ENCODE measurements at regions not wholly inside any gene's neighbourhood (a gene's known extent, or its start where the extent isn't known, plus 50 kb on each side); places are given as distances from the start of the nearest gene placed in this dataset.
"Not testable (repeated sequence)": the region's sequence is repeated elsewhere in the genome, so short reads cannot be mapped to it uniquely, and the experiment has no call there.

- DNase-seq; H3K27ac Mint-ChIP-seq; H3K36me3 ChIP-seq (ENCODE audit: insufficient read depth, low read length); H3K36me3 Mint-ChIP-seq; H3K27me3 ChIP-seq (ENCODE audit: insufficient read depth, low read length, poor library complexity, severe bottlenecking); POLR2A ChIA-PET; H3K27ac ChIP-seq (ENCODE audit: low read depth, low read length); CTCF ChIA-PET; H3K4me1 ChIP-seq (ENCODE audit: insufficient read depth, low read length); H3K4me3 ChIP-seq (ENCODE audit: low read length); H3K4me3 Mint-ChIP-seq; H3K9me3 ChIP-seq (ENCODE audit: low read length); H3K4me1 Mint-ChIP-seq: not testable (repeated sequence)
- Mint-ChIP-seq H3K9me3 (peaks cover 2 to 21% (median 5%) of the 10 kb centered on the region in 5 donors), H3K27me3 (peaks cover 6 to 11% of the 10 kb centered on the region in 2 donors)
Measured at GRCh38 chr18:5004031-5004820, 192.8 kb downstream of the AKAIN1 start.

DNA sequence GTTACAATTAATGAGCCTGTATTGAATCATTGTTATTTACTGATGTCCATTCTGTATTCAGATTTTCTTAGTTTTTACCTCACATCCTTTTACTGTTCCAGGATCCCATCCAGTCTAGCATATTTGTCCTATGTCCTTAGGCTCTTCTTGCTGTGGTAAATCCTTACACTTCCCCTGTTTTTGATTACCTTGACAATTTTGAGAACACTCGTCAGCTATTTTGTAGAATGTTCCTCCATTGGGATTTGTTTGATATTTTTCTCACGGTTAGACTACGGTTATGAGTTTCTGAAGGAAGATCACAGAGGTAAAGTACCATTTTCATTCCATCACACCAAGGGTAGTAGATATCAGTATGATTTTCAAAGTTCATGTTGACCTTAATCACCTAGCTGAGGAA is 202.3 kb downstream of the AKAIN1 start:
- no peak overlapping the region for H3K27ac Mint-ChIP-seq
- no peak overlapping the region for H3K4me3 Mint-ChIP-seq
- Histone ChIP-seq H3K4me3 (ENCODE audit: low read length) (no peak overlapping the region), H3K27me3 (ENCODE audit: insufficient read depth, low read length, poor library complexity, severe bottlenecking) (no peaks in the 10 kb centered on the region), H3K9me3 (ENCODE audit: low read length) (no peaks in the 10 kb centered on the region), H3K36me3 (ENCODE audit: insufficient read depth, low read length) (no peaks in the 10 kb centered on the region), H3K27ac (ENCODE audit: low read depth, low read length) (no peak overlapping the region), H3K4me1 (ENCODE audit: insufficient read depth, low read length) (no peaks in the 10 kb centered on the region)
- no peak for DNase-seq
- peaks cover 0 to 9% (median 5%) of the 10 kb centered on the region in 5 donors for H3K9me3 Mint-ChIP-seq
- H3K27me3 Mint-ChIP-seq = no peaks in the 10 kb centered on the region
- H3K36me3 Mint-ChIP-seq = no peaks in the 10 kb centered on the region
- CTCF ChIA-PET = no interaction called here
- no peaks in the 10 kb centered on the region for H3K4me1 Mint-ChIP-seq
- POLR2A ChIA-PET = no interaction called here

- no peak overlapping the region for H3K27ac ChIP-seq (ENCODE audit: low read depth, low read length)
- H3K9me3 Mint-ChIP-seq = peaks cover 0 to 14% (median 7%) of the 10 kb centered on the region in 5 donors
- no peak overlapping the region for H3K4me3 ChIP-seq (ENCODE audit: low read length)
- no peak for DNase-seq
- no peak overlapping the region for H3K4me3 Mint-ChIP-seq
- ChIA-PET CTCF (no interaction called here), POLR2A (no interaction called here)
- H3K9me3 ChIP-seq (ENCODE audit: low read length) = no peaks in the 10 kb centered on the region
- H3K36me3 ChIP-seq (ENCODE audit: insufficient read depth, low read length) = no peaks in the 10 kb centered on the region
- H3K27me3 ChIP-seq (ENCODE audit: insufficient read depth, low read length, poor library complexity, severe bottlenecking) = no peaks in the 10 kb centered on the region
- no peak overlapping the region for H3K27ac Mint-ChIP-seq
- peaks cover 0 to 1% of the 10 kb centered on the region in 2 donors for H3K27me3 Mint-ChIP-seq
- no peaks in the 10 kb centered on the region for H3K36me3 Mint-ChIP-seq
- H3K4me1 Mint-ChIP-seq = no peaks in the 10 kb centered on the region
- H3K4me1 ChIP-seq (ENCODE audit: insufficient read depth, low read length) = no peaks in the 10 kb centered on the region
Measured at GRCh38 chr18:4987452-4988405, 209.3 kb downstream of the AKAIN1 start.

DNA sequence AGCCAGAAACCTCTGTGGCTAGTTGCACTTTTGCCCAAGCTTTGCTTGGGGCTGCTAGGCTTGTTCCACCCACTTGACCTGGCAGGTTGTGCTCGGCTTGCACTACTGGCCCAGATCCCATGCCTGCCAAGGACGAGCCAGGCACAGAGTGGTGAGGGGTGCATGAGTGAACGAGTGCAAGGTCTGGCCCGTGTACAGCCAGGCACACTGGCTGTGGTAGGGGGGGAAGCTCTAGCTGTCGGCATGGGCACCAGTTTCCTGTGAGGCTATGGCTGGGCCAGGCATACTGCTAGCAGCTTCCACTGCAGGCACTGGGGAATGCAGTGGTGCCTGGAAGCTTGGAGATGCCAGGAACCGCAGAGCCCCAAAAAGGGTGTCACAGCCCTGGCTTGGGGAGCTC is 210.4 kb downstream of the AKAIN1 start:
- CTCF ChIA-PET = no interaction called here
- Mint-ChIP-seq H3K9me3 (peaks cover 0 to 15% (median 9%) of the 10 kb centered on the region in 5 donors), H3K27me3 (peaks cover 0 to 1% of the 10 kb centered on the region in 2 donors), H3K27ac (no peak overlapping the region), H3K4me1 (no peaks in the 10 kb centered on the region), H3K36me3 (no peaks in the 10 kb centered on the region), H3K4me3 (no peak overlapping the region)
- H3K36me3 ChIP-seq (ENCODE audit: insufficient read depth, low read length) = no peaks in the 10 kb centered on the region
- H3K27me3 ChIP-seq (ENCODE audit: insufficient read depth, low read length, poor library complexity, severe bottlenecking) = no peaks in the 10 kb centered on the region
- H3K4me1 ChIP-seq (ENCODE audit: insufficient read depth, low read length) = no peaks in the 10 kb centered on the region
- no peaks in the 10 kb centered on the region for H3K9me3 ChIP-seq (ENCODE audit: low read length)
- no peak overlapping the region for H3K27ac ChIP-seq (ENCODE audit: low read depth, low read length)
- POLR2A ChIA-PET = no interaction called here
- DNase-seq = no peak
- no peak overlapping the region for H3K4me3 ChIP-seq (ENCODE audit: low read length)

DNA sequence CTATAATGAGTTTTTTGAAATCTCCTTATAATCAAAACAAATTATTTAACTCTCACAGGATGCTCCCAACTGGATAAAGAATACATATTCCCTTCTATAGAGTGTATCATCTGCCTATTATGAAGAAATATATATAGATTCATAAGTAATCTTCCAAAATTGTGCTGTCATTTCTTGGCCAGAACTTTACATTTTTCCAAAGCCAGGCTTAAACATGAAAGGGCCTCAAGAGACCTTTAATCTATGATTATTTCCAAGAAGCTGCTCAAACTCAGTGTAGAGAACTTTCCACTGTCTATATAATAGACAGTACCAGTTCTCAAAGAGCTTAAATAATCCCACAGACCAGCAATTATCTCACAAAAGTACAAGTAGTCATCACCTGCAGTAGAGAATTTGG is 211.0 kb downstream of the AKAIN1 start:
- Mint-ChIP-seq H3K4me1 (no peaks in the 10 kb centered on the region), H3K36me3 (no peaks in the 10 kb centered on the region), H3K27me3 (peaks cover 0 to 1% of the 10 kb centered on the region in 2 donors), H3K4me3 (no peak overlapping the region), H3K27ac (no peak overlapping the region), H3K9me3 (peaks cover 2 to 14% (median 5%) of the 10 kb centered on the region in 5 donors)
- DNase-seq = no peak
- CTCF ChIA-PET = no interaction called here
- Histone ChIP-seq H3K4me1 (ENCODE audit: insufficient read depth, low read length) (no peaks in the 10 kb centered on the region), H3K36me3 (ENCODE audit: insufficient read depth, low read length) (no peaks in the 10 kb centered on the region), H3K4me3 (ENCODE audit: low read length) (no peak overlapping the region), H3K27ac (ENCODE audit: low read depth, low read length) (no peak overlapping the region), H3K9me3 (ENCODE audit: low read length) (no peaks in the 10 kb centered on the region), H3K27me3 (ENCODE audit: insufficient read depth, low read length, poor library complexity, severe bottlenecking) (no peaks in the 10 kb centered on the region)
- POLR2A ChIA-PET = no interaction called here

DNA sequence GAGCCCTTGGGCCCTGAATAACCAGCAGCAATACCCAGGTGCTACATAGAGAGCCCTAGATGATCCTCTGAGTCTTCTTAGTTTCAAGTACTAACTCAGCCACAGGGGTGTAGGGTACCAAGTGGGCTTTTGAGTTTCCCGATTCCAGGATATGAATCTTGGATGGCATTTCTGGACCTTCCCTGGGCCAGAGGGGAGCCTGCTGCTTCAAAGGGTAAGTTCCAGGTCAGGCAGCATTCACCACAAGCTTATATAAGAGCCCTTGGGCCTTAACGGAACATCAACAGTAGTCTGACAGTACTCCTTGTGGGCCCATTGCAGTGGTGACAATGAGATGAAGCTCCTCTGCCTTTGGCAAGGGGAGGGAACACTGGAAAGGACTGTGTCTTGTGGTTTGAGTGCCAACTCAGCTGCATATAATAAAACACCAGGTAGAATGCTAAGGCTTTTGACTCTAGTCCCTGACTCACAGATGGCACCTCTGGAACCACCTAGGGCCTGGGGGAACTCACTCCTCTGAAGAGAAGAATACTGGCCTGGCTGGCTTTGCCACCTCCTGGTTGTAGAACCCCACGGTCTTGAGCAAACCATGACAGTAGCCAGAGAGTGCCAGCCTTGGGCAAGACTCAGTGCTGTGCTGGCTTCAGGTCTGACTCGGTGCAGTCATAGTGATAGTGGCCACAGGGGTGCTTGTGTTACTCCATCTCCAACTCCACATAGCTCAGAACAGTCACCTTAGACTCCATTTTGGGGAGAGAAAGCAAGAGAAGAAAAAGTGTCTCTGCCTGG is 235.7 kb downstream of the AKAIN1 start:
- Mint-ChIP-seq H3K27me3 (no peaks in the 10 kb centered on the region), H3K4me1 (no peaks in the 10 kb centered on the region), H3K9me3 (peaks cover 0 to 30% (median 6%) of the 10 kb centered on the region in 5 donors), H3K4me3 (no peak overlapping the region), H3K27ac (no peak overlapping the region), H3K36me3 (no peaks in the 10 kb centered on the region)
- no peaks in the 10 kb centered on the region for H3K9me3 ChIP-seq (ENCODE audit: low read length)
- POLR2A ChIA-PET = no interaction called here
- CTCF ChIA-PET = no interaction called here
- no peak overlapping the region for H3K4me3 ChIP-seq (ENCODE audit: low read length)
- H3K27ac ChIP-seq (ENCODE audit: low read depth, low read length) = no peak overlapping the region
- H3K36me3 ChIP-seq (ENCODE audit: insufficient read depth, low read length) = no peaks in the 10 kb centered on the region
- H3K4me1 ChIP-seq (ENCODE audit: insufficient read depth, low read length) = no peaks in the 10 kb centered on the region
- no peak for DNase-seq
- H3K27me3 ChIP-seq (ENCODE audit: insufficient read depth, low read length, poor library complexity, severe bottlenecking) = no peaks in the 10 kb centered on the region

- no peak overlapping the region for H3K4me3 Mint-ChIP-seq
- Histone ChIP-seq H3K9me3 (ENCODE audit: low read length) (no peaks in the 10 kb centered on the region), H3K27ac (ENCODE audit: low read depth, low read length) (no peak overlapping the region), H3K4me3 (ENCODE audit: low read length) (no peak overlapping the region), H3K4me1 (ENCODE audit: insufficient read depth, low read length) (no peaks in the 10 kb centered on the region), H3K27me3 (ENCODE audit: insufficient read depth, low read length, poor library complexity, severe bottlenecking) (no peaks in the 10 kb centered on the region), H3K36me3 (ENCODE audit: insufficient read depth, low read length) (no peaks in the 10 kb centered on the region)
- no peak overlapping the region for H3K27ac Mint-ChIP-seq
- no peaks in the 10 kb centered on the region for H3K4me1 Mint-ChIP-seq
- H3K36me3 Mint-ChIP-seq = no peaks in the 10 kb centered on the region
- ChIA-PET POLR2A (no interaction called here), CTCF (no interaction called here)
- no peaks in the 10 kb centered on the region for H3K27me3 Mint-ChIP-seq
- H3K9me3 Mint-ChIP-seq = peaks cover 0 to 30% (median 3%) of the 10 kb centered on the region in 5 donors
- DNase-seq = no peak
Measured at GRCh38 chr18:4960578-4960977, 236.5 kb downstream of the AKAIN1 start.

- H3K27me3 ChIP-seq (ENCODE audit: insufficient read depth, low read length, poor library complexity, severe bottlenecking) = no peaks in the 10 kb centered on the region
- Mint-ChIP-seq H3K4me3 (no peak overlapping the region), H3K27ac (no peak overlapping the region), H3K36me3 (no peaks in the 10 kb centered on the region), H3K9me3 (peaks cover 4 to 35% (median 8%) of the 10 kb centered on the region in 5 donors), H3K27me3 (no peaks in the 10 kb centered on the region), H3K4me1 (no peaks in the 10 kb centered on the region)
- ChIA-PET CTCF (no interaction called here), POLR2A (no interaction called here)
- no peak overlapping the region for H3K27ac ChIP-seq (ENCODE audit: low read depth, low read length)
- no peaks in the 10 kb centered on the region for H3K9me3 ChIP-seq (ENCODE audit: low read length)
- H3K4me1 ChIP-seq (ENCODE audit: insufficient read depth, low read length) = no peaks in the 10 kb centered on the region
- H3K36me3 ChIP-seq (ENCODE audit: insufficient read depth, low read length) = no peaks in the 10 kb centered on the region
- no peak for DNase-seq
- H3K4me3 ChIP-seq (ENCODE audit: low read length) = no peak overlapping the region
Measured at GRCh38 chr18:4931209-4931608, 265.8 kb downstream of the AKAIN1 start.
